ENCODE measurements at regions not wholly inside any gene's neighbourhood (a gene's known extent, or its start where the extent isn't known, plus 50 kb on each side); places are given as distances from the start of the nearest gene placed in this dataset.

DNA sequence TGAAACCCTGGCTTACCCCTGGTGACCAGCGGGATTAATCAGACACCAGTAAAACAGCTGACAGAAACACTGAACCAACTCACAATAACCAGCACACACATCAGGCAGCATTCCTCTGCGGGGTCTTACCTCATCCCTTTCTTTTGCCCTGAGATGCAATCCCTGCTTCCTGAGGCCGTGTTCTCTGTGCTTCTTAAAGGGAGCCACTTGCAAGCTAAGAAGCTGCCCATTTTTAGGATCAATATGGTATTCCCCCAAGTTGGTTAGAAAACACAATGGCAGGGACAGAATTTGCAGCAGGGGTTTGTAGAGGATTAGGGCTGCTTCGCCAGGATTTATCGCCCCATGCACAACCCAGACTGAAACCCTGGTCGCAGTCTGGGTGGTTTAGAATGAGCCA is 74.7 kb upstream of the OLIG2 start:
- peaks cover 27% of the 10 kb centered on the region for H3K27me3 ChIP-seq (ENCODE audit: control insufficient read depth, insufficient read depth, low read length)
- TF ChIP-seq, protein P1, sequence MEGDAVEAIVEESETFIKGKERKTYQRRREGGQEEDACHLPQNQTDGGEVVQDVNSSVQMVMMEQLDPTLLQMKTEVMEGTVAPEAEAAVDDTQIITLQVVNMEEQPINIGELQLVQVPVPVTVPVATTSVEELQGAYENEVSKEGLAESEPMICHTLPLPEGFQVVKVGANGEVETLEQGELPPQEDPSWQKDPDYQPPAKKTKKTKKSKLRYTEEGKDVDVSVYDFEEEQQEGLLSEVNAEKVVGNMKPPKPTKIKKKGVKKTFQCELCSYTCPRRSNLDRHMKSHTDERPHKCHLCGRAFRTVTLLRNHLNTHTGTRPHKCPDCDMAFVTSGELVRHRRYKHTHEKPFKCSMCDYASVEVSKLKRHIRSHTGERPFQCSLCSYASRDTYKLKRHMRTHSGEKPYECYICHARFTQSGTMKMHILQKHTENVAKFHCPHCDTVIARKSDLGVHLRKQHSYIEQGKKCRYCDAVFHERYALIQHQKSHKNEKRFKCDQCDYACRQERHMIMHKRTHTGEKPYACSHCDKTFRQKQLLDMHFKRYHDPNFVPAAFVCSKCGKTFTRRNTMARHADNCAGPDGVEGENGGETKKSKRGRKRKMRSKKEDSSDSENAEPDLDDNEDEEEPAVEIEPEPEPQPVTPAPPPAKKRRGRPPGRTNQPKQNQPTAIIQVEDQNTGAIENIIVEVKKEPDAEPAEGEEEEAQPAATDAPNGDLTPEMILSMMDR (IDR thresholded peaks at IDR 0.05; ENCODE audit: low read depth, low read length): no peak
- ChIA-PET CTCF (interaction anchor here (1.4 kb wide), 1 partner anchor 11 kb away, joined by 3 read pairs; no protein-coding TSS in a partner anchor), POLR2A (no interaction called here)
- no peak for DNase-seq (ENCODE audit: low read depth, low spot score)
- no peak overlapping the region for H3K27ac ChIP-seq (ENCODE audit: low read depth, low read length)
- no peaks in the 10 kb centered on the region for H3K9me3 ChIP-seq (ENCODE audit: control insufficient read depth, insufficient read depth, low read length)
- H3K4me3 ChIP-seq (ENCODE audit: low read depth, low read length): no peak overlapping the region

DNA sequence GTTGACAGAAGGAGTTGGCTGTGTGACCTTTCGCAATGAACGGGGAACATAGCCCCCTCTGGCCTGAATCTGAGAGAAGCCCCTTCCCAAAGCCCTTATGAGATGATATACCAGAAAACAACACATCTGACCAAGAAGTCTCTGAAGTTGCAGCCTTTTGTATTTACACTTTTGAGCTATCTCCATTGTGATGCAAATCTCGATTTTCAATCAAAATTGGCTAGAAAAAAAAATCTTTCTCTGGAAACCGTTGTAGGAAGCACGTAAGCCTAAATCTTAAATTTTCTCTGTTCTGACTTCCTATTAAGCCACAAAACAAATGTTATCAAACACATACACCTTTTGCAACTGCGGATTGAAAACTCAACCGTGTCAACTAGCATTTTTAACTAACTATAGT is 71.4 kb upstream of the OLIG2 start:
- H3K4me3 ChIP-seq (ENCODE audit: low read depth, low read length): no peak overlapping the region
- DNase-seq (ENCODE audit: low read depth, low spot score): no peak
- POLR2A ChIA-PET: no interaction called here
- CTCF ChIA-PET: interaction anchor here (1.0 kb wide), 1 partner anchor 14 kb away, joined by 5 read pairs; no protein-coding TSS in a partner anchor
- TF ChIP-seq, protein P1 (IDR thresholded peaks at IDR 0.05; ENCODE audit: low read depth, low read length): no peak
- H3K9me3 ChIP-seq (ENCODE audit: control insufficient read depth, insufficient read depth, low read length): no peaks in the 10 kb centered on the region
- H3K27ac ChIP-seq (ENCODE audit: low read depth, low read length): no peak overlapping the region
- peaks cover 23% of the 10 kb centered on the region for H3K27me3 ChIP-seq (ENCODE audit: control insufficient read depth, insufficient read depth, low read length)

DNA sequence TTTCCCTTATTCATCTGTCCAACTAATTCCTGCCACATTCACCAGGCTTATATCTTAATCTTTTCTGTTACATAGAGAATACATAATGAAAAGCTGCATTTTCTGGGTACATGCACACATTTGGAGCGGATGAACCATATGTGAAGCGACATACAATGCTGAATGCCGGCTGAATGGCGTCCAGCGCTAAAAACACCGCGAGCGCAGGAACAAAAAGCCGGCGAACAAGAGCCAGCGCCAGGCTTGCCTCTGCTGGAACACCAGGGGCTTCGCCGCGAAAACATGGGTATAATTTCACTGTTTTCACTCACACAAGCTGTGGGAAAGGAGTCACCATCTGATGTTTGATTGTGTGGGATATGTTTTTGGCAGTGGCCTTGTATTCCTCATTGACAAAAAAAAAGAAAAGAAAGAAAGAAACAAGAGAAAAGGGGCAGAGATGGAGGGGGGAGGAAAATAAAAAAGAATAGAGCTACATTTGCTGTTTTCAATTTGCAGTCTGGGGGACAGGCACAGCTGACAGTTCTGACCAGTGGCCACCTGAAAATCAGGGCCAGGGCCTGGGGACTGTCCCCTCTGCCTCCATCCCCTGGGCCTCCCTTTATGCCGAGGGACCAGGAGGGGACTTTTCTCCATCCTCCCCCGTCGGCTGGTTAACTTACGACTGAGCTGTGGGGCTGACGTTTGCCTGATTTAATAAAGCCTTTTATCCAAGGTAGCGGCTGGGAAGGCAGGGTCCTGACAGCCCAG is 70.2 kb upstream of the OLIG2 start:
- Histone ChIP-seq H3K27ac (ENCODE audit: low read depth, low read length) (no peak overlapping the region), H3K4me3 (ENCODE audit: low read depth, low read length) (no peak overlapping the region), H3K9me3 (ENCODE audit: control insufficient read depth, insufficient read depth, low read length) (no peaks in the 10 kb centered on the region), H3K27me3 (ENCODE audit: control insufficient read depth, insufficient read depth, low read length) (peaks cover 23% of the 10 kb centered on the region)
- ChIA-PET CTCF (interaction anchor here (1.0 kb wide), 1 partner anchor 15 kb away, joined by 5 read pairs; no protein-coding TSS in a partner anchor), POLR2A (no interaction called here)
- TF ChIP-seq, protein P1 (IDR thresholded peaks at IDR 0.05; ENCODE audit: low read depth, low read length): no peak
- no peak for DNase-seq (ENCODE audit: low read depth, low spot score)

DNA sequence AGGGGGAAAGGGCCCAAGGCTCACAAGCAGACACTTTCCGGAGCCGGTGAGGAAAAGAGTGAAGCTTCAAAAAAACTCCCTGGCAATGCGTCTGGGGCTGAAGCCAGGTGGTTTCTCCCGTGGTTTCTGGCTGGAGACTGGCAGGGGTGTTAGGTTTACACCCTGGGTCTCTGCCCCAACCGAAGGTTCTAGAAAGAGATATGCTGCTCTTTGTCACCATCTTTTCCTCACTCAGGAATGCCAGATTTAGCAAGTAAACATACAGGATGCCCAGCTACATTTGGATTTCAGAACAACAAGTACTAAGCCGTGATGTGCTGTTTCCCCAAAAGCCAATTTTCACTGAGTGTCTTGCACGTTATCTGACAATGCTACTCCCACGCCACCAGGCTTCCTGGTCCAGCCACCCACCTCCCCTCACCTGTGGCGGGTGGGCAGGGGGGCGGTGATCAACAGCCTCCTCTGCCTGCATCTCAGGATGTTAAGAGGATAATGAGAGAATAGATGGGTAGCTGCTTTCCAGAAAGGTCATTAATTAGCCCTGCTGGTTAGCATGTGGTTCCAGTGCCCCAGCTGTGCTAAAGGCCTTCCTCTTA is 69.6 kb upstream of the OLIG2 start:
- DNase-seq (ENCODE audit: low read depth, low spot score): no peak
- CTCF ChIA-PET: no interaction called here
- Histone ChIP-seq H3K9me3 (ENCODE audit: control insufficient read depth, insufficient read depth, low read length) (no peaks in the 10 kb centered on the region), H3K27me3 (ENCODE audit: control insufficient read depth, insufficient read depth, low read length) (peaks cover 25% of the 10 kb centered on the region), H3K4me3 (ENCODE audit: low read depth, low read length) (no peak overlapping the region), H3K27ac (ENCODE audit: low read depth, low read length) (no peak overlapping the region)
- POLR2A ChIA-PET: interaction anchor here (0.5 kb wide), 1 partner anchor 141 kb away, joined by 6 read pairs; no protein-coding TSS in a partner anchor
- TF ChIP-seq, protein P1 (IDR thresholded peaks at IDR 0.05; ENCODE audit: low read depth, low read length): no peak

DNA sequence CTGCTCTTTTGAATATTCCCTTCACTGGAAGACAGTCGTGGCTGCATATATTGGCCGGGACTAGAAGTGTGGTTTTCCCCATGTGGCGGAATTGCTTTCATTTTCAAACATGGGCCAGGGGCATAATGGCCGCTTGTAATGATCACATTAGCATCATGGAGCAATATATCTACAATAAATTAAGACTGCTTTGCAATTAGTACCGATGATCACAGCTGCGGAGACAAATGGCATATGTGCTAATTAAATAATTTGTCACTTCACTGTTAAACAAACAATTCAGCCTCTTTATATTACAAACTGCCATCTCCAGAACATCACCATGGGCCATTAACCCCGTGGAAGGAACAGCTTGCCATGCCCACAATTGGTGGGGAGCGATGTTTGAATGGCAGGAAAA is 68.2 kb upstream of the OLIG2 start:
- H3K27ac ChIP-seq (ENCODE audit: low read depth, low read length): no peak overlapping the region
- no peaks in the 10 kb centered on the region for H3K9me3 ChIP-seq (ENCODE audit: control insufficient read depth, insufficient read depth, low read length)
- ChIA-PET POLR2A (no interaction called here), CTCF (no interaction called here)
- H3K4me3 ChIP-seq (ENCODE audit: low read depth, low read length): no peak overlapping the region
- DNase-seq (ENCODE audit: low read depth, low spot score): no peak
- H3K27me3 ChIP-seq (ENCODE audit: control insufficient read depth, insufficient read depth, low read length): peaks cover 15% of the 10 kb centered on the region
- TF ChIP-seq, protein P1 (IDR thresholded peaks at IDR 0.05; ENCODE audit: low read depth, low read length): no peak
